IMR-90 (cell line): ENCODE measurements at regions not wholly inside any gene's neighbourhood (a gene's known extent, or its start where the extent isn't known, plus 50 kb on each side); places are given as distances from the start of the nearest gene placed in this dataset.

Experiments used
- ATAC-seq: fragments of 200-7000 bp; cut with Tn5 transposase; 2 replicates; pipeline ENCODE4 v1.9.1; 2020; ENCODE audit warnings: low read depth, mild to moderate bottlenecking, moderate library complexity
- BruUV-seq: library from RNA; stranded (reverse); fragments of 400-500 nt; replicated peaks from 2 replicates; lab custom pipeline; 2021; lab: Mats Ljungman, UMichigan
- CTCF ChIA-PET: fragments of 300-600 bp; formaldehyde crosslinking; extraction: SDS; loops from one replicate; lab custom pipeline; 2021; ENCODE audit warnings: antibody characterized with exemption; lab: Yijun Ruan, JAX
- POLR2A ChIA-PET: fragments of 300-600 bp; sonication (Branson Sonifier 250); formaldehyde crosslinking; loops from one replicate; lab custom pipeline; 2022; ENCODE audit warnings: antibody characterized with exemption; ENCODE audit not compliant: unreplicated experiment; lab: Charles Lee
- DNase-seq: peaks from one replicate; pipeline ENCODE4 v3.0.0; 2013
- H2AFZ ChIP-seq: replicated peaks from 2 replicates; pipeline ENCODE3; 2013; ENCODE audit warnings: low read length, mild to moderate bottlenecking; ENCODE audit not compliant: poor library complexity
- H2AK5ac ChIP-seq: 2 replicates; pipeline ENCODE4 v1.6.1; 2013; ENCODE audit warnings: low read depth, low read length, inconsistent platforms
- H2AK9ac ChIP-seq: replicated peaks from 2 replicates; pipeline ENCODE3; 2013; ENCODE audit warnings: mild to moderate bottlenecking, low read depth, low read length, moderate library complexity; ENCODE audit not compliant: poor library complexity
- H2BK120ac ChIP-seq: 2 replicates; pipeline ENCODE4 v1.6.1; 2013; ENCODE audit warnings: low read depth, low read length, inconsistent platforms
- H2BK15ac ChIP-seq: 3 replicates; pipeline ENCODE4 v1.6.1; 2013; ENCODE audit warnings: low read depth, low read length, inconsistent platforms
- H2BK20ac ChIP-seq: 2 replicates; pipeline ENCODE4 v1.6.1; 2013; ENCODE audit warnings: low read depth, mild to moderate bottlenecking, inconsistent platforms, low read length, moderate library complexity
- H2BK5ac ChIP-seq: 2 replicates; pipeline ENCODE4 v1.6.1; 2013; ENCODE audit warnings: mild to moderate bottlenecking, low read depth, low read length, inconsistent platforms; ENCODE audit not compliant: poor library complexity, severe bottlenecking
- H3K14ac ChIP-seq: replicated peaks from 2 replicates; pipeline ENCODE4 v1.6.1; 2013; ENCODE audit warnings: low read depth, low read length, inconsistent platforms
- H3K18ac ChIP-seq: 2 replicates; pipeline ENCODE4 v1.6.1; 2013; ENCODE audit warnings: low read depth, low read length, control low read depth
- H3K23ac ChIP-seq: 2 replicates; pipeline ENCODE4 v1.6.1; 2013; ENCODE audit warnings: low read depth, low read length, inconsistent platforms
- H3K27ac ChIP-seq: 2 replicates; pipeline ENCODE4 v1.5.1; 2013; ENCODE audit warnings: mild to moderate bottlenecking, control low read depth, low read length; ENCODE audit not compliant: insufficient read depth
- H3K27me3 ChIP-seq: 2 replicates; pipeline ENCODE4 v1.6.1; 2013; ENCODE audit warnings: low read length; ENCODE audit not compliant: control insufficient read depth, insufficient read depth
- H3K36me3 ChIP-seq: 2 replicates; pipeline ENCODE4 v1.6.1; 2013; ENCODE audit warnings: low read length, mixed read lengths; ENCODE audit not compliant: control insufficient read depth, insufficient read depth
- H3K4ac ChIP-seq: 2 replicates; pipeline ENCODE4 v1.6.1; 2013; ENCODE audit warnings: low read depth, low read length, inconsistent platforms
- H3K4me1 ChIP-seq: 2 replicates; pipeline ENCODE4 v1.6.1; 2013; ENCODE audit warnings: low read length, mixed read lengths; ENCODE audit not compliant: control insufficient read depth, insufficient read depth
- H3K4me2 ChIP-seq: 2 replicates; pipeline ENCODE4 v1.6.1; 2013; ENCODE audit warnings: low read depth, mild to moderate bottlenecking, control low read depth, low read length, moderate library complexity
- H3K4me3 ChIP-seq: 2 replicates; pipeline ENCODE4 v1.5.1; 2013; ENCODE audit warnings: low read depth, mild to moderate bottlenecking, control low read depth, low read length, moderate library complexity; ENCODE audit not compliant: insufficient read depth
- H3K56ac ChIP-seq: 2 replicates; pipeline ENCODE4 v1.6.1; 2013; ENCODE audit warnings: low read length, inconsistent platforms; ENCODE audit not compliant: insufficient read depth; ENCODE audit errors: extremely low read depth
- H3K79me1 ChIP-seq, 2 experiments: 2 replicates each; pipeline ENCODE4 v1.6.1; 2013; ENCODE audit warnings: low read length in 2 of 2, inconsistent platforms in 1 of 2, low read depth in 1 of 2
- H3K9ac ChIP-seq: 2 replicates; pipeline ENCODE4 v1.6.1; 2013; ENCODE audit warnings: low read depth, low read length, control low read depth
- H3K9me1 ChIP-seq: 2 replicates; pipeline ENCODE4 v1.6.1; 2013; ENCODE audit warnings: low read length, inconsistent platforms; ENCODE audit not compliant: insufficient read depth
- H3K9me3 ChIP-seq: 2 replicates; pipeline ENCODE4 v1.6.1; 2013; ENCODE audit warnings: low read length; ENCODE audit not compliant: control insufficient read depth, insufficient read depth
- H4K20me1 ChIP-seq: 2 replicates; pipeline ENCODE4 v1.6.1; 2013; ENCODE audit warnings: low read length, inconsistent platforms; ENCODE audit not compliant: insufficient read depth
- H4K5ac ChIP-seq: 2 replicates; pipeline ENCODE4 v1.6.1; 2013; ENCODE audit warnings: mild to moderate bottlenecking, low read depth, low read length, control low read depth
- H4K8ac ChIP-seq, 2 experiments: 2 replicates each; pipeline ENCODE4 v1.6.1; 2013; ENCODE audit warnings: low read depth in 2 of 2, low read length in 2 of 2, control low read depth in 1 of 2, inconsistent platforms in 1 of 2
- H4K91ac ChIP-seq: 2 replicates; pipeline ENCODE4 v1.6.1; 2013; ENCODE audit warnings: low read depth, low read length, inconsistent platforms; ENCODE audit not compliant: insufficient read depth
- BHLHE40 ChIP-seq: fragments of 150-350 bp; IDR thresholded peaks from 2 replicates; pipeline ENCODE4 v1.6.1; 2016; ENCODE audit warnings: mild to moderate bottlenecking, low read depth, low read length
- WGBS, 2 experiments: methylation state at CpG; one replicate each; pipeline versions ENCODE4 v1.1.5 to v1.1.7; 2013; ENCODE audit warnings: missing lambda C conversion rate in 2 of 2; ENCODE audit not compliant: insufficient read length in 1 of 2; ENCODE audit errors: extremely low coverage in 2 of 2; 5-methylcytosine and 5-hydroxymethylcytosine counted together
- dilution Hi-C: fragments of 300-500 bp; cut with HindIII; formaldehyde crosslinking; loops from one replicate; pipeline ENCODE4 v1.14.3; 2018; ENCODE audit warnings: low sequenced_read_pairs; ENCODE audit not compliant: unreplicated experiment
- in situ Hi-C: fragments of 300-500 bp; cut with MboI; formaldehyde crosslinking; loops from 3 replicates; pipeline ENCODE4 v1.14.3; 2019; ENCODE audit warnings: low sequenced_read_pairs, inconsistent platforms, mixed read lengths
- intact Hi-C: fragments of 100-400 bp; cut with micrococcal nuclease; formaldehyde crosslinking; loops from 2 replicates; pipeline ENCODE4 v1.10.0; 2022

DNA sequence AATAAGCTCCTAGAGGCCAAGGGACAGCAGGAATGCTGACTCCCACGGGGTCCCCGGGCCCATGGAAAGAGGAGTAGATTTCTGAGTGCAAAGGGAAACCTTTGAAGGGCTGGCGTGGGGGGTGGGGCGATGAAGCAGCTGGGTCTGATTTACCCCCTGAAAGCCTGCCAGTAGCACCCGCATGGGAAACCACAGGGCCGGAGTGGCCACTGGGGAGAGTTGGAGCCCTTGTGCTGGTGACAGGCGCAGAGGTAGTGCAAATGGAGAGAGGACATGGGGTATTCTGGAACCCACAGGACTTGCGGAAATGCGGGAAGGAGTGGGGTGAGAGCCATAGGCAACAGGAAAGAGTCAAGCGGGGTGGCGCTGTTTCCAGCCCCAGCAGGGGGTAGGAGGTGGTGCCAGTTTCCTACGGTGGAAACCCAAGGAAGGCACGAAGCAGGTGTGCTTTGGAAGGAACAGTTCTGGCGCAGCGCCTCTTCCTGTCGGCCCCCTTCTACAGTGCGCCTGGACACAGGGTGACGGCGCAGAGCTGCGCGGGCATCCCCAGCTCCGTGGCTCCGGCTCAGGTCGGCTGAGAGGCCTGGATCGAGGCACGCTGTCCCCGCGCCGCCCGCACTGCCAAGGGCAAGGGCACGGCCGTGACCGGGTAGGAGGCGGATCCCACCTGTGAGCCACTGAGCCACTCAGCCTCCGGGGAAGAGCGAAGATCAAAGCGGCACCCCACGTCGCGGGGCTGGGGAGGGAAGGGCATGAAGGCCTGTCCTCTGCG is 149.0 kb upstream of the GLI2 start:
- dilution Hi-C loops, result no loop called here
- 46% methylated on average over 17 of the region's 41 CpGs; no CpG with 5 or more reads in 1 of the 2 experiments for WGBS, 2 experiments

More for the DNA sequence above, 149.0 kb upstream of the GLI2 start:
- no peak overlapping the region for H2BK20ac ChIP-seq
- no peak overlapping the region for H4K5ac ChIP-seq
- no peak overlapping the region for H4K8ac ChIP-seq
- H3K36me3 ChIP-seq, result no peaks in the 10 kb centered on the region
- H3K18ac ChIP-seq, result no peak overlapping the region
- H3K4me1 ChIP-seq, result peaks cover 17% of the 10 kb centered on the region
- peak overlapping the region; percentile 81 for H2AFZ ChIP-seq
- H3K4me2 ChIP-seq, result no peak overlapping the region
- no peak overlapping the region for H2AK9ac ChIP-seq
- H2AK5ac ChIP-seq, result no peak overlapping the region; the same call in 1 of the 2 replicates
- H2BK120ac ChIP-seq, result no peak overlapping the region
- no peak overlapping the region for H3K4ac ChIP-seq
- no peak overlapping the region for H2BK15ac ChIP-seq
- in situ Hi-C loops (no loop called here), intact Hi-C loops (no loop called here)
- H3K79me1 ChIP-seq, result no peaks in the 10 kb centered on the region
- POLR2A ChIA-PET, result no interaction called here
- no peak overlapping the region for H3K23ac ChIP-seq
- H3K27ac ChIP-seq, result no peak overlapping the region
- no peak overlapping the region for H3K14ac ChIP-seq
- peaks cover 19% of the 10 kb centered on the region for H3K9me3 ChIP-seq
- no peak overlapping the region for H2BK5ac ChIP-seq
- no peak overlapping the region for H3K56ac ChIP-seq
- H3K9me1 ChIP-seq, result peaks cover 16% of the 10 kb centered on the region
- H4K20me1 ChIP-seq, result no peaks in the 10 kb centered on the region
- H4K91ac ChIP-seq, result no peak overlapping the region
- H3K27me3 ChIP-seq, result no peaks in the 10 kb centered on the region; the same call in none of the 2 replicates
- H3K4me3 ChIP-seq, result no peak overlapping the region
- no peak for DNase-seq
- ATAC-seq, result no peak
- no TSS peak for BruUV-seq
- H3K9ac ChIP-seq, result no peak overlapping the region
- no peak for TF ChIP-seq BHLHE40
- CTCF ChIA-PET, result no interaction called here
